GM21390 (cell line): ENCODE measurements at regions not wholly inside any gene's neighbourhood (a gene's known extent, or its start where the extent isn't known, plus 50 kb on each side); places are given as distances from the start of the nearest gene placed in this dataset.

Source experiments
- ATAC-seq: cut with Tn5 transposase; IDR thresholded peaks from one replicate; pipeline ENCODE4 v1.9.1; 2021; ENCODE audit not compliant: unreplicated experiment

DNA sequence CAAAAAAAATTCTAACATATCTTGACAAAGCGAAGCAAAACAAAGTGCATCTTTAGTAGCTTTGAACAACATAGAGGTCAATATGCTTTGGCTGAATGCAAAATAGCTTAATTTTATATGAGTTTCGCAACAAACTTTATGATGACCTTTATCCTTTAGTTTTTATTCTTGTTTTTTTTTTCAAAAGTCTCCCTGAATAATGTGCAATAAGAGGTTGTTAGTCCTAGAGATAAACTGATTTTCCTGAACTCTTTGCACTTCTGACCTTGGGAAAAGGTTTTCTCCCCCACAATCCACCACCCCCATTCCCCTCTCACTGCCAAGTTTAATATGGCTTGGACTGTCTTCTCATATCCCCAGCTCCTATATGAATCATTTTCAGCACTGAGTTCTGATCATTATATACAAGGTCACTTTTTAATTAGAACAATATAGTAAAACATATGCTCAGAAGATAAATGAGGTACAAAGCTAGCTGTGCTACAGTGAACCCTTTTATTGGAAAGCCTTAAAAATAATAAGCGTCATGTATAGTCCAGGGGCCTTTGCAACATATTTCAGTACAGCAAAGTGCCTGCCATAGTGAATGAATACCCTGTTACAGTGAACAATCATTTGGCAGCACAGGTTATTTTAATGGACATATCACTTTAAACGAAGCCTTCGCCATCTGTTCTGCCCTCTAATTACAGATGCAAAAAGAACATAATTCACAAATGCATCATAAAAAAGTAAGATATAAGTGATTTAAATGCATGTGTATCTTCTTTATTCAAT, 496.3 kb upstream of the NR2F2 start:
- ATAC-seq = no peak

- no peak for ATAC-seq
Observed at GRCh38 chr15:95836536-95836935, 494.0 kb upstream of the NR2F2 start.

DNA sequence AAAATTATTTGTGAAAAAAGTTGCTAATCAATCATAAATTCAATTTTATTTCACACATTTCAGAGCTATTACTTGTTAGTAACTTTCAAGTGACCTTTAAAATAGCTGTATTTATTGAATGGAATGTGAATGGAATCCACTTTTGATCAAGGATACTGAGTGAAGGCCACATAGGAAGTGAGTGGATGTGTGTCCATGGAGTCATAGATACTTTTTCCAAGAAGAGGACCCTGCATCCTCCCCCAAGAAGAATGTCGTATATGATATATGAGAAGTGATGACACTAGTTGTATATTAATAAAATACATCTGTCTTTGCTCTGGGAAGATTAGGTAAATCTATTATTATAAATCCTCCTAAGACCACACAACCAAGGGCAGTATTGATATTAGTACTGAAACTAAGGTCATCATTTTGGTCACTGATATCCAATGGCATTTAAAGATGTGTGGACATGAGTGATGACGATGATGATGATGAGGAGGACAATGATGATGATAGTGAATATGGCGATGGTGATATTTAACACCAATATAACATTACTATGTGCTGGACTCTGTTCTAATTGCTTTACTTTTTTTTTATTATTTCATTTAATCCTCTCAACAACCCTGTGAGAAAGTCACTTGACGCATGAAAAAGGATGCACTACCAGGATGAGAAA, 493.0 kb upstream of the NR2F2 start:
- ATAC-seq = no peak

DNA sequence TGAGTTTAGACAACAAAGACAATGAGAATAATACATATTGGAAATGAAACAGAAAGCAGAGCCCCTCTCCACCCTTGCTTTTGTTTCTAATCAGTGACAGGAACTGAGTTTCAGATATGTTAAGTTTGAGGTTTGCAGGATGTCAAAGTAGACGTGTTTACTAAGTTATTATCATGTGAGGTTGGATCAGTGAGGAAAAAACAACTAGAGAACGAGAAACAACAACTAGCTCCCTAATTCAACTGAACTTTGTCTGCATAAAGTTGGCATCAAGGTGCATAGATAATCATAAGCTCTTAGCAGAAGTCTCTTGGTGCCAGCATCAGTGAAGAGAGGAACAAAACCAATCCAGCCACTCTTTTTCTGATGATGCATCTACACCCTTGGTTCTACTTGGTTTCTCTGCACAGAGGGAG, 491.1 kb upstream of the NR2F2 start:
- ATAC-seq = peak; percentile 77

- no peak for ATAC-seq
Observed at GRCh38 chr15:95840004-95840403, 490.5 kb upstream of the NR2F2 start.

GRCh38 chr15:95840855-95841254, 489.6 kb upstream of the NR2F2 start:
- ATAC-seq = no peak

GRCh38 chr15:95842576-95842975, 487.9 kb upstream of the NR2F2 start:
- no peak for ATAC-seq

DNA sequence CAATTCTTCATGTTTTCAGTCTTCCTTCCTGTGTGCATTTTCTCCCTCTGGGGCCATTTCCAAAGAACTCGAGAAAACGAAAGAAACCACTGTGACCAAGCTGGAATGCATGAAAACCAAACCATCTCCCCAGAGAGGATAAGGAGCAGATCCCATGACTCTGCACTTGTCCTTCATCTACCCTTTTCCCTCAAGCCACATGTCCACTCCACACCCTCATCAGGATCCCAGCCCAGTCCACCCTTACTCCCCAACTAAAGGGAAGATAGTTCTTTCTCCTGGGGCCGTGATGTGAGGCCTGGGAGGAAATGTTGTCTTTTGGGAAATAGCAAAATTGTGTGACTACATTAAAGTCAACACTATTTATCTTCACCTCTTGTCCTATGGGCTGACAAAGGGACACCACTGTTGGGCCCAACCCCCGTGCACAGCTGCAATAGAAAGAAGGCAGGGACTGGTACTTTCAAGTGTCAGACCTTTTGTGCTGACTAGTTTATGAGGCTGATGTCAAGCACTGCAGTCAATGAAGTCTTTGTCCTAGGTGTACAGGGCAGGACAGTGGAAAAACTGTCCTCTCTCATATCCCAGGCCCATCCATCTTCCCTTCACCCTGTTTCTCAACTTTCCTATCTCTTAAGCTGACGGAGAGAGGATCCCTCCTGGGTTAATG, 487.1 kb upstream of the NR2F2 start:
- no peak for ATAC-seq

GRCh38 chr15:95845862-95846515, 484.5 kb upstream of the NR2F2 start:
- ATAC-seq = no peak

- ATAC-seq = no peak
Observed at GRCh38 chr15:95848126-95848525, 482.4 kb upstream of the NR2F2 start.

GRCh38 chr15:95850837-95851236, 479.7 kb upstream of the NR2F2 start:
- no peak for ATAC-seq

GRCh38 chr15:95853350-95853749, 477.1 kb upstream of the NR2F2 start:
- no peak for ATAC-seq

- ATAC-seq = no peak
Observed at GRCh38 chr15:95857124-95857757, 473.3 kb upstream of the NR2F2 start.

- ATAC-seq = no peak
Observed at GRCh38 chr15:95857758-95858157, 472.7 kb upstream of the NR2F2 start.

- no peak for ATAC-seq
Observed at GRCh38 chr15:95860406-95860805, 470.1 kb upstream of the NR2F2 start.

DNA sequence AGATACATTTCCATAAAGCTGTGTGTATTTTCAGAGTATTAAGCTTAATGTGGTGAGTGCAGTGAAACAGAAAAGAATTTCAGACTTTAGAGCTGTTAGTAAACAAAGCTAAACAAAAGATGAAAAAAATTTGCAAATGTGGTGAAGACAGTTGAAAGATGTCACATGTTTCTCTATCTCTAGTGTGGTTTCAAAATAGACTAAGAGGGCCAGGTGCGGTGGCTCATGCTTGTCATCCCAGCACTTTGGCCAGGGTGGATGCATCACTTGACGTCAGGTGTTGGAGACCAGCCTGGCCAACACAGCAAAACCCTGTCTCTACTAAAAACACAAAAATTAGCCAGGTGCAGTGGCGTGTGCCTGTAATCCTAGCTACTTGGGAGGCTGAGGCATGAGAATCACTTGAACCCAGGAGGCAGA, 466.0 kb upstream of the NR2F2 start:
- ATAC-seq = peak; percentile 54

DNA sequence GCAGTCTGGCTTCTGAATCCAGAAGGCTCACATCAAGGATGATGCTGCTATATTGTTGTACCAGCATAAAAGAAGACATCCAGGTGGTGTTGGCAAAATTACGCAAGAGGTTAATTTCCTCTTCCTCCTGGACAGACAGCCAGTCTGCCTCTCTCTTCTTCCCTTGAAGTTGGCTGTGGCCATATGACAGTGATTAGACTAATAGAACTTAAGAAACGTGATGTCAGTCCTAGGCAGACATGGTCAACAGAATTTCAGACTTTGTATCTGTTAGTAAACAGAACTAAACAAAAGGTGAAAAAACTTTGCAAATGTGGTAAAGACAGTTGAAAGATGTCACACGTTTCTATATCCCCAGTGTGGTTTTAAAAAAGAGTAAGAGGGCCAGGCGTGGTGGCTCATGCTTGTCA, 465.2 kb upstream of the NR2F2 start:
- no peak for ATAC-seq

DNA sequence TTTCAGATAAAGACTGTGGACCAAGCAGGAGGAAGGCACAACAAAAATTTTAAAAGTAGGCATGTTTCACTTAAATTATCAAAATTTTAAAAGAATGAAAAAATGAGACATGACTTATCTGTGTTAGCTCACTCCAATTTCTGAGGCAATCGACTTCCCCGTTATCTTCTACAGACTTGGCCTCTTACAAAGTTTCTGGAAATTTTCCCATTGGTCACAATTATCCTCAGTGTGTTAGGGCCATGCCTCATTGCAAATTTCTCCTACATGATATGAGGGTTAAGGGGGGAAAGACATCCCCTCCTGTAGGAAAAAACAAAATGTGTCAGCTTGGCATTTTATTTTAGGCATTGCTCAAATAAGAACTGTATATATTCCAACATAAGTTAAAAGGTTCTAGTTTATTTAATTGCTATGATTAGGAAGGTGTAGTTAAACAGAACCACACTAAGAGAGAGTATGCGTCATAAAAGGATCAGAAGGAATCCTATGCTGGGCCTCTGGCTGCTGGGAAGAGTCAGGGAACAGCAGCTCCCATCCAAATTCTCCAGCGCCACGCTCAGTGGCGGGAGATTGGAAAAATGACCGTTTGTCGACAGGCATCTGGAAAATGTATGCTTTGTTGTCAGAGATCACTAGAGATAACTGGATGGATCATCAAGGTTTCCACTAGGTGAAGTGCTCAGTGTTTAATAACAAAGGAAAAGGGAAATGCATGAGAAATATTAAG, 463.6 kb upstream of the NR2F2 start:
- no peak for ATAC-seq

DNA sequence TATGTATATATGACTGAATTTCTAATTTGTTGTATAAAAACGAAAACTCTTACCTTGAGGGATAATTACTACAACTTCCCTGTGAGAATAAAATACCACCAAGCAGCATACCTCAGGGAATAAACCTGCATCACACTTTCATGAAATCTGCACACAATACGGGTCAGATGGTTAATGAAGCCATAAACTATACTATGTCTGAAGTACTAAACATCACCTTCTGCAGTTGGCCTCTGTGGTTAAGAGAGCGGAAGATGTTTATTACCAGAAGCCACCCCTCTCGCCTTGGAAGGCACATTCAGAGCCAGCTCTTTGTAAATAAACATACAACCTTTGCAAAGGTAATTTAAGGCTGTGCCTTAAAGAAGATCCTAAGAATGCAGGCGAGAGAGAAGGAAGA, 462.1 kb upstream of the NR2F2 start:
- no peak for ATAC-seq

GRCh38 chr15:95868970-95869369, 461.5 kb upstream of the NR2F2 start:
- ATAC-seq = no peak
